ENCODE measurements at regions not wholly inside any gene's neighbourhood (a gene's known extent, or its start where the extent isn't known, plus 50 kb on each side); places are given as distances from the start of the nearest gene placed in this dataset.

DNA sequence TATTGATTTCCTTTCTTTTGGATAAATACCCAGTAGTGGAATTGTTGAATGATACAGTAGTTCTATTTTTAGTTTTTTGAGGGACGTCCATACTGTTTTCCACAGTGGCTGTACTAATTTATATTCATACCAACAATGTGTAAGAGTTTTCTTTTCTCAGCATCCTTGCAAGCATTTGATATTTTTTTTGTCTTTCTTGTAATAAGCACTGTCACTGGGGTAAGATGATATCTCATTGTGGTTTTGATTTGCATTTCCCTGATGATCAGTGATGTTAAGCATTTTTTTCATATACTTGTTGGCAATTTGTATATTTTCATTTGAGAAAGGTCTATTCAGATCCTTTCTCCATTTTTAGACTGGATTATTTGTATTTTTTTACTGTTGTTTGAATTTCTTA is 308.7 kb downstream of the PTEN start:
- ChIA-PET POLR2A (ENCODE audit: partially characterized antibody) (no interaction called here), CTCF (ENCODE audit: partially characterized antibody) (no interaction called here)
- no peak overlapping the region for H3K18ac ChIP-seq (ENCODE audit: extremely low read depth, low read length)
- H3K79me1 ChIP-seq (ENCODE audit: low read depth, low read length) = no peaks in the 10 kb centered on the region
- no peak overlapping the region for H4K5ac ChIP-seq (ENCODE audit: insufficient read length, low read depth, low read length)
- no peaks in the 10 kb centered on the region for H4K20me1 ChIP-seq (replicated peaks in 1 of 2; ENCODE audit: control insufficient read depth in 1 of 2, insufficient read depth in 2 of 2, low read length in 2 of 2)
- H2BK5ac ChIP-seq (ENCODE audit: low read depth, low read length) = no peak overlapping the region
- no peaks in the 10 kb centered on the region for H3K4me1 ChIP-seq (replicated peaks in 1 of 4; ENCODE audit: control insufficient read depth in 3 of 4, insufficient read depth in 4 of 4, low read length in 3 of 4)
- no peak overlapping the region for H3K9ac ChIP-seq (replicated peaks in 1 of 4; ENCODE audit: extremely low read depth in 1 of 4, low read depth in 3 of 4, low read length in 3 of 4)
- no peak overlapping the region for H3K4me3 ChIP-seq (ENCODE audit: extremely low read depth in 1 of 4, insufficient read depth in 2 of 4, low read depth in 3 of 4, low read length in 4 of 4)
- H3K27ac ChIP-seq (ENCODE audit: low read depth, low read length) = no peak overlapping the region
- no peak overlapping the region for H2AFZ ChIP-seq (ENCODE audit: low read length)
- H3K36me3 ChIP-seq (ENCODE audit: control insufficient read depth in 2 of 4, insufficient read depth in 4 of 4, low read length in 3 of 4) = no peaks in the 10 kb centered on the region
- H2BK20ac ChIP-seq (ENCODE audit: low read length) = no peak overlapping the region
- no peak overlapping the region for H4K91ac ChIP-seq (replicated peaks; ENCODE audit: insufficient read length, low read length)
- H3K23ac ChIP-seq (ENCODE audit: insufficient read length) = no peak overlapping the region
- H3K27me3 ChIP-seq (replicated peaks in 1 of 4; ENCODE audit: control insufficient read depth in 3 of 4, extremely low read depth in 1 of 4, insufficient read depth in 3 of 4, low read length in 3 of 4) = no peaks in the 10 kb centered on the region
- no peak overlapping the region for H3K56ac ChIP-seq (replicated peaks; ENCODE audit: insufficient read length, low read depth, low read length)
- H3K4ac ChIP-seq (replicated peaks; ENCODE audit: insufficient read length, low read depth, low read length) = no peak overlapping the region
- H2BK15ac ChIP-seq (ENCODE audit: low read length) = no peak overlapping the region
- DNase-seq (ENCODE audit: low read depth in 1 of 2, low spot score in 2 of 2) (no peak), FAIRE-seq (no peak)
- no peak overlapping the region for H2BK120ac ChIP-seq (replicated peaks; ENCODE audit: low read depth, low read length)
- no peak overlapping the region for H4K8ac ChIP-seq (ENCODE audit: extremely low read depth, insufficient read depth, low read length)
- no peaks in the 10 kb centered on the region; a peak in 1 of 4 replicates for H3K9me3 ChIP-seq (ENCODE audit: insufficient read depth in 2 of 2, low read depth in 1 of 2, low read length in 1 of 2)
- no peaks in the 10 kb centered on the region for H3K79me2 ChIP-seq (ENCODE audit: control insufficient read depth in 1 of 2, insufficient read depth in 2 of 2, low read length in 2 of 2)
- no peaks in the 10 kb centered on the region for H3K23me2 ChIP-seq (ENCODE audit: low read depth, low read length)
- WGBS, 2 experiments (ENCODE audit: extremely low coverage in 1 of 2, insufficient coverage in 1 of 2, insufficient read length in 1 of 2, insufficient replicate concordance in 2 of 2, low coverage in 1 of 2, low lambda C conversion rate in 2 of 2, missing lambda C conversion rate in 1 of 2) = 69% methylated on average over 1 of the region's 1 CpG; no CpG with 5 or more reads in 1 of the 2 experiments
- no peak overlapping the region for H2AK5ac ChIP-seq (ENCODE audit: low read depth, low read length)
- H3K14ac ChIP-seq (ENCODE audit: insufficient read length) = no peak overlapping the region
- no peak overlapping the region for H3K4me2 ChIP-seq (ENCODE audit: insufficient read depth in 1 of 2, low read depth in 2 of 2, low read length in 2 of 2)
- H2BK12ac ChIP-seq (ENCODE audit: low read depth, low read length) = no peak overlapping the region
- TF ChIP-seq BRCA1 (IDR thresholded peaks at IDR 0.05; ENCODE audit: low read depth, low read length) (no peak), NANOG (IDR thresholded peaks at IDR 0.05; ENCODE audit: insufficient read depth, low read depth, low read length, poor library complexity, severe bottlenecking) (no peak), ASH2L (IDR thresholded peaks at IDR 0.05; ENCODE audit: low read length) (no peak), CBX5 (IDR thresholded peaks at IDR 0.05; ENCODE audit: low read depth, low read length) (no peak), YY1 (IDR thresholded peaks at IDR 0.05; ENCODE audit: low read depth, low read length) (no peak), CBX8 (IDR thresholded peaks at IDR 0.05; ENCODE audit: borderline replicate concordance, low read depth, low read length) (no peak), CEBPB (IDR thresholded peaks at IDR 0.05; ENCODE audit: low read depth, low read length) (no peak), BCL11A (IDR thresholded peaks at IDR 0.05; ENCODE audit: low read depth in 2 of 2, low read length in 2 of 2) (no peak), USF2 (IDR thresholded peaks at IDR 0.05; ENCODE audit: low read length) (no peak), TBP (IDR thresholded peaks at IDR 0.05; ENCODE audit: low read depth, low read length) (no peak), CTBP2 (IDR thresholded peaks at IDR 0.05; ENCODE audit: borderline replicate concordance, insufficient read depth, insufficient read length, low read length) (no peak)
- TF ChIP-seq, protein P1, sequence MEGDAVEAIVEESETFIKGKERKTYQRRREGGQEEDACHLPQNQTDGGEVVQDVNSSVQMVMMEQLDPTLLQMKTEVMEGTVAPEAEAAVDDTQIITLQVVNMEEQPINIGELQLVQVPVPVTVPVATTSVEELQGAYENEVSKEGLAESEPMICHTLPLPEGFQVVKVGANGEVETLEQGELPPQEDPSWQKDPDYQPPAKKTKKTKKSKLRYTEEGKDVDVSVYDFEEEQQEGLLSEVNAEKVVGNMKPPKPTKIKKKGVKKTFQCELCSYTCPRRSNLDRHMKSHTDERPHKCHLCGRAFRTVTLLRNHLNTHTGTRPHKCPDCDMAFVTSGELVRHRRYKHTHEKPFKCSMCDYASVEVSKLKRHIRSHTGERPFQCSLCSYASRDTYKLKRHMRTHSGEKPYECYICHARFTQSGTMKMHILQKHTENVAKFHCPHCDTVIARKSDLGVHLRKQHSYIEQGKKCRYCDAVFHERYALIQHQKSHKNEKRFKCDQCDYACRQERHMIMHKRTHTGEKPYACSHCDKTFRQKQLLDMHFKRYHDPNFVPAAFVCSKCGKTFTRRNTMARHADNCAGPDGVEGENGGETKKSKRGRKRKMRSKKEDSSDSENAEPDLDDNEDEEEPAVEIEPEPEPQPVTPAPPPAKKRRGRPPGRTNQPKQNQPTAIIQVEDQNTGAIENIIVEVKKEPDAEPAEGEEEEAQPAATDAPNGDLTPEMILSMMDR (IDR thresholded peaks at IDR 0.05; ENCODE audit: control extremely low read depth in 1 of 3, insufficient read depth in 1 of 3, low read depth in 1 of 3, low read length in 3 of 3) = no peak

All from H1 (cell line).